Neutrophil (primary cell): ENCODE measurements at regions not wholly inside any gene's neighbourhood (a gene's known extent, or its start where the extent isn't known, plus 50 kb on each side); places are given as distances from the start of the nearest gene placed in this dataset.

Source experiments
- H3K27ac ChIP-seq: fragments of 200-600 bp; sonication (generic); 2 replicates; pipeline ENCODE4 v1.5.1; 2016; ENCODE audit warnings: mild to moderate bottlenecking, moderate library complexity
- H3K27me3 ChIP-seq: fragments of 200-600 bp; sonication (generic); 2 replicates; pipeline ENCODE4 v1.6.0; 2016; ENCODE audit warnings: mild to moderate bottlenecking
- H3K36me3 ChIP-seq: fragments of 200-600 bp; sonication (generic); 2 replicates; pipeline ENCODE4 v1.5.1; 2017
- H3K4me1 ChIP-seq, 2 experiments: fragments of 200-600 bp in 1 of 2; sonication (generic) in 1 of 2; 1 replicate in 1 of 2; 2 replicates in 1 of 2; pipeline versions ENCODE4 v1.5.1 to v1.6.1; 2013 to 2016; ENCODE audit warnings: low read depth in 1 of 2, low read length in 1 of 2, mild to moderate bottlenecking in 1 of 2, moderate library complexity in 1 of 2; ENCODE audit not compliant: control insufficient read depth in 1 of 2, insufficient read depth in 1 of 2
- H3K4me3 ChIP-seq, 2 experiments: fragments of 200-600 bp in 1 of 2; sonication (generic) in 1 of 2; 1 replicate in 1 of 2; 2 replicates in 1 of 2; pipeline ENCODE4 v1.5.1; 2013 to 2016; ENCODE audit warnings: low read depth in 1 of 2, low read length in 1 of 2, mild to moderate bottlenecking in 1 of 2, moderate library complexity in 1 of 2
- H3K9me3 ChIP-seq: fragments of 200-600 bp; sonication (generic); 2 replicates; pipeline ENCODE4 v1.5.1; 2016
- TF ChIP-seq, protein P1 (sequence below): fragments of 200-600 bp; sonication (generic); IDR thresholded peaks from 2 replicates; pipeline ENCODE4 v1.5.1; 2016; ENCODE audit warnings: antibody characterized with exemption

DNA sequence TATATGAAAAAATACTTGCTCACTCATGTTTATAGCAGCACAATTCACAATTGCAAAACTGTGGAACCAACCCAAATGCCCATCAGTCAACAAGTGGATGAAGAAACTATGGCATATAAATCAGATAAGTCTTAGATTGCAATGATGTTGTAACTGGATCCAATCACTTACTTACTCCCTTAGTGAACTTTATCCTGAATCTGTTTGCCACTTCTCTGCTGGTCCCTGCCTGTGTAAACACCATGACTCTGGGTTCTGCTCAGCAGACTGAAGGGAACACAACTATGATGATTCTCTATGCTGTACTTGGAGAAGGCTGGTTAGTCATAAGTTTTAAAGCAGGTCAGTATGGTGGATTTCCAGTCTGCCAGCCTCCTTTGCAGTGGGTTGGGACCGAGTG, 391.2 kb downstream of the RWDD3 start:
- Histone ChIP-seq H3K36me3 (no peaks in the 10 kb centered on the region), H3K27me3 (no peaks in the 10 kb centered on the region), H3K4me3 (no peak overlapping the region), H3K27ac (no peak overlapping the region), H3K9me3 (no peaks in the 10 kb centered on the region), H3K4me1 (no peaks in the 10 kb centered on the region)
- TF ChIP-seq, protein P1, sequence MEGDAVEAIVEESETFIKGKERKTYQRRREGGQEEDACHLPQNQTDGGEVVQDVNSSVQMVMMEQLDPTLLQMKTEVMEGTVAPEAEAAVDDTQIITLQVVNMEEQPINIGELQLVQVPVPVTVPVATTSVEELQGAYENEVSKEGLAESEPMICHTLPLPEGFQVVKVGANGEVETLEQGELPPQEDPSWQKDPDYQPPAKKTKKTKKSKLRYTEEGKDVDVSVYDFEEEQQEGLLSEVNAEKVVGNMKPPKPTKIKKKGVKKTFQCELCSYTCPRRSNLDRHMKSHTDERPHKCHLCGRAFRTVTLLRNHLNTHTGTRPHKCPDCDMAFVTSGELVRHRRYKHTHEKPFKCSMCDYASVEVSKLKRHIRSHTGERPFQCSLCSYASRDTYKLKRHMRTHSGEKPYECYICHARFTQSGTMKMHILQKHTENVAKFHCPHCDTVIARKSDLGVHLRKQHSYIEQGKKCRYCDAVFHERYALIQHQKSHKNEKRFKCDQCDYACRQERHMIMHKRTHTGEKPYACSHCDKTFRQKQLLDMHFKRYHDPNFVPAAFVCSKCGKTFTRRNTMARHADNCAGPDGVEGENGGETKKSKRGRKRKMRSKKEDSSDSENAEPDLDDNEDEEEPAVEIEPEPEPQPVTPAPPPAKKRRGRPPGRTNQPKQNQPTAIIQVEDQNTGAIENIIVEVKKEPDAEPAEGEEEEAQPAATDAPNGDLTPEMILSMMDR = no peak

GRCh38 chr1:95627244-95627643, 393.2 kb downstream of the RWDD3 start:
- Histone ChIP-seq H3K9me3 (no peaks in the 10 kb centered on the region), H3K36me3 (no peaks in the 10 kb centered on the region), H3K4me1 (no peaks in the 10 kb centered on the region), H3K27me3 (no peaks in the 10 kb centered on the region), H3K27ac (no peak overlapping the region), H3K4me3 (no peak overlapping the region)
- TF ChIP-seq, protein P1 = no peak

- Histone ChIP-seq H3K9me3 (no peaks in the 10 kb centered on the region), H3K36me3 (no peaks in the 10 kb centered on the region), H3K4me3 (no peak overlapping the region), H3K4me1 (no peaks in the 10 kb centered on the region), H3K27me3 (no peaks in the 10 kb centered on the region), H3K27ac (no peak overlapping the region)
- TF ChIP-seq, protein P1 = no peak
These were observed 397.7 kb downstream of the RWDD3 start for GRCh38 chr1:95631695-95632094.

DNA sequence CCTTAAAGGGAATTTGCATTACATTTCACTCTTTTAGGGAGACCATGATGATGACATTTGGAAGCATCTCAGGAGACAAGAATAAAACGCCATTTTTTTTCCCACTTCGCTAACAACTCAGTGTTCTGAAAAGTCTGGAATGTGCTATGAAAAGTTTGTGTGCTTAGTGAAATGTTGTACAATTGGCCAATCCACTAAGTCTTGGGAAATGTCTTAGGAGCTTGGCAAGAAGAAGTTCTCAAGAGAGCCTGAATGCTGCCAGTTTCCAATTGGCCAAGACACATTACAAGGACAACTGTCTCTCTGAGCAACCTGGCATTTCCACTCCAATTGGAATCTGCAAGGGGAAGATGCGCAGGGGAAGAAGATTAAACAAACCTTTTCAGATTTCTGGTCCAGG, 401.8 kb downstream of the RWDD3 start:
- no peaks in the 10 kb centered on the region for H3K4me1 ChIP-seq
- no peak overlapping the region for H3K27ac ChIP-seq
- no peaks in the 10 kb centered on the region for H3K9me3 ChIP-seq
- no peaks in the 10 kb centered on the region for H3K27me3 ChIP-seq
- H3K36me3 ChIP-seq = no peaks in the 10 kb centered on the region
- TF ChIP-seq, protein P1 = no peak
- no peak overlapping the region for H3K4me3 ChIP-seq

DNA sequence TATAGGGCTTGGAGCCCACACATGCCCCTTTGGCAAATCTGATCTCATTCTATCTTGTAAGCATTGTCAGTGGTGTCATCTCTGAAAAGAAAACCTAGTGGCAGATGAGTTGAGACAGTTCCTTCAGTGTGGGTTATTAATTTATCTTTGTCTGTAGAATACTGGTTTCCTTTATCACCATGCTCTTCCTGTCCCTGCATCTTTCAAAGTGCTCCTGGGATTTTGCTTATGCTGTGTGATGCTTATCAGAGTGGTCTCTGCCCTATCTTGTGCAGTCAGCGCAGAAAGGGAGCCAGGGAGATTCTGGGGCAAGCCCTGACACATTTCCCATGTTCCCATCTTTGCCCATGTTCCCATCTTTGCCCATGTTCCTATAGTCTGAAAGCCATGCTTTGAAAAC, 402.9 kb downstream of the RWDD3 start:
- Histone ChIP-seq H3K4me3 (no peak overlapping the region), H3K27ac (no peak overlapping the region), H3K36me3 (no peaks in the 10 kb centered on the region), H3K4me1 (no peaks in the 10 kb centered on the region), H3K9me3 (no peaks in the 10 kb centered on the region), H3K27me3 (no peaks in the 10 kb centered on the region)
- TF ChIP-seq, protein P1 = no peak

- Histone ChIP-seq H3K36me3 (no peaks in the 10 kb centered on the region), H3K27me3 (no peaks in the 10 kb centered on the region), H3K9me3 (no peaks in the 10 kb centered on the region), H3K4me3 (no peak overlapping the region), H3K27ac (no peak overlapping the region), H3K4me1 (no peaks in the 10 kb centered on the region)
- TF ChIP-seq, protein P1 = no peak
These were observed 406.7 kb downstream of the RWDD3 start for GRCh38 chr1:95640746-95641145.
